GF-D8 (cell line): ENCODE measurements at regions not wholly inside any gene's neighbourhood (a gene's known extent, or its start where the extent isn't known, plus 50 kb on each side); places are given as distances from the start of the nearest gene placed in this dataset.
"Not testable (repeated sequence)": the region's sequence is repeated elsewhere in the genome, so short reads cannot be mapped to it uniquely, and the experiment has no call there.

Experiments
- DNase-seq: peaks from one replicate; lab custom pipeline; 2025; lab: John Stamatoyannopoulos, UW

- no peak for DNase-seq
These were observed 102.3 kb upstream of the SLC30A5 start for GRCh38 chr5:68991279-68992084.

- no peak for DNase-seq
These were observed 99.2 kb upstream of the SLC30A5 start for GRCh38 chr5:68994645-68995044.

GRCh38 chr5:68995845-68996545 lies 97.8 kb upstream of the SLC30A5 start:
- no peak for DNase-seq

GRCh38 chr5:68999181-68999580 lies 94.6 kb upstream of the SLC30A5 start:
- no peak for DNase-seq

- DNase-seq: no peak
These were observed 93.4 kb upstream of the SLC30A5 start for GRCh38 chr5:69000216-69000919.

- DNase-seq: no peak
These were observed 92.9 kb upstream of the SLC30A5 start for GRCh38 chr5:69000949-69001348.

GRCh38 chr5:69001627-69002026 lies 92.2 kb upstream of the SLC30A5 start:
- no peak for DNase-seq

- no peak for DNase-seq
These were observed 89.7 kb upstream of the SLC30A5 start for GRCh38 chr5:69004127-69004526.

GRCh38 chr5:69004676-69005075 lies 89.1 kb upstream of the SLC30A5 start:
- DNase-seq: no peak

- DNase-seq: no peak
These were observed 87.8 kb upstream of the SLC30A5 start for GRCh38 chr5:69006030-69006429.

- no peak for DNase-seq
These were observed 86.7 kb upstream of the SLC30A5 start for GRCh38 chr5:69007163-69007562.

- no peak for DNase-seq
These were observed 86.0 kb upstream of the SLC30A5 start for GRCh38 chr5:69007726-69008368.

- no peak for DNase-seq
These were observed 83.3 kb upstream of the SLC30A5 start for GRCh38 chr5:69010476-69010875.

- no peak for DNase-seq
These were observed 81.9 kb upstream of the SLC30A5 start for GRCh38 chr5:69011910-69012309.

- DNase-seq: no peak
These were observed 80.3 kb upstream of the SLC30A5 start for GRCh38 chr5:69013481-69013880.

- not testable (repeated sequence) for DNase-seq
These were observed 79.8 kb upstream of the SLC30A5 start for GRCh38 chr5:69014007-69014406.

- DNase-seq: no peak
These were observed 74.0 kb upstream of the SLC30A5 start for GRCh38 chr5:69019668-69020375.

GRCh38 chr5:69024241-69024651 lies 69.6 kb upstream of the SLC30A5 start:
- DNase-seq: no peak

GRCh38 chr5:69029292-69029691 lies 64.5 kb upstream of the SLC30A5 start:
- DNase-seq: no peak

- no peak for DNase-seq
These were observed 63.3 kb upstream of the SLC30A5 start for GRCh38 chr5:69030358-69031062.

GRCh38 chr5:69032009-69032408 lies 61.8 kb upstream of the SLC30A5 start:
- no peak for DNase-seq
